KMS-11 (cell line): ENCODE measurements at regions not wholly inside any gene's neighbourhood (a gene's known extent, or its start where the extent isn't known, plus 50 kb on each side); places are given as distances from the start of the nearest gene placed in this dataset.

Experiments
- H2AFZ ChIP-seq: fragments of 200-600 bp; sonication (generic); 2 replicates; pipeline ENCODE4 v1.6.1; 2016; ENCODE audit warnings: antibody characterized with exemption, mixed run types, low read depth
- H3K27ac ChIP-seq: fragments of 200-600 bp; sonication (generic); 2 replicates; pipeline ENCODE4 v1.6.1; 2016; ENCODE audit warnings: mild to moderate bottlenecking, mixed run types
- H3K27me3 ChIP-seq: fragments of 200-600 bp; sonication (generic); 2 replicates; pipeline ENCODE4 v1.6.1; 2017; ENCODE audit warnings: mild to moderate bottlenecking, low read depth, mixed run types, moderate library complexity; ENCODE audit not compliant: insufficient read depth
- H3K36me3 ChIP-seq: fragments of 200-600 bp; sonication (generic); 2 replicates; pipeline ENCODE4 v1.6.1; 2017; ENCODE audit warnings: mild to moderate bottlenecking, mixed run types; ENCODE audit not compliant: insufficient read depth
- H3K4me1 ChIP-seq: fragments of 200-600 bp; sonication (generic); 2 replicates; pipeline ENCODE4 v1.6.1; 2016; ENCODE audit warnings: mild to moderate bottlenecking, low read depth, mixed run types; ENCODE audit not compliant: poor library complexity, severe bottlenecking
- H3K4me2 ChIP-seq: fragments of 200-600 bp; sonication (generic); 2 replicates; pipeline ENCODE4 v1.7.0; 2016; ENCODE audit warnings: mild to moderate bottlenecking, mixed run types
- H3K4me3 ChIP-seq: fragments of 200-600 bp; sonication (generic); IDR thresholded peaks from 2 replicates; pipeline ENCODE4 v1.6.1; 2017; ENCODE audit warnings: low read depth, low read length, mixed read lengths; ENCODE audit not compliant: insufficient read depth
- H3K79me2 ChIP-seq: fragments of 200-600 bp; sonication (generic); 2 replicates; pipeline ENCODE4 v1.6.1; 2016; ENCODE audit warnings: low read depth, mixed run types; ENCODE audit not compliant: insufficient read depth
- H3K9ac ChIP-seq: fragments of 200-600 bp; sonication (generic); 2 replicates; pipeline ENCODE4 v1.6.1; 2016; ENCODE audit warnings: mild to moderate bottlenecking, mixed run types
- H4K20me1 ChIP-seq: fragments of 200-600 bp; sonication (generic); 2 replicates; pipeline ENCODE4 v1.6.1; 2016; ENCODE audit warnings: mild to moderate bottlenecking, mixed run types; ENCODE audit not compliant: insufficient read depth
- CTCF ChIP-seq: fragments of 200-600 bp; sonication (generic); conservative IDR thresholded peaks from 2 replicates; pipeline ENCODE4 v1.6.1; 2017; ENCODE audit warnings: low read depth, mild to moderate bottlenecking, antibody characterized with exemption, low read length, moderate library complexity, mixed read lengths

GRCh38 chr17:56700919-56701420 lies 107.5 kb downstream of the NOG start:
- H3K4me1 ChIP-seq, result no peaks in the 10 kb centered on the region
- no peak overlapping the region for H3K4me2 ChIP-seq
- no peaks in the 10 kb centered on the region for H3K36me3 ChIP-seq
- H3K27me3 ChIP-seq, result no peaks in the 10 kb centered on the region
- no peak for TF ChIP-seq CTCF
- H3K4me3 ChIP-seq, result no peak overlapping the region
- H4K20me1 ChIP-seq, result no peaks in the 10 kb centered on the region
- no peak overlapping the region for H3K27ac ChIP-seq
- no peak overlapping the region for H2AFZ ChIP-seq
- H3K9ac ChIP-seq, result no peak overlapping the region
- H3K79me2 ChIP-seq, result no peaks in the 10 kb centered on the region

DNA sequence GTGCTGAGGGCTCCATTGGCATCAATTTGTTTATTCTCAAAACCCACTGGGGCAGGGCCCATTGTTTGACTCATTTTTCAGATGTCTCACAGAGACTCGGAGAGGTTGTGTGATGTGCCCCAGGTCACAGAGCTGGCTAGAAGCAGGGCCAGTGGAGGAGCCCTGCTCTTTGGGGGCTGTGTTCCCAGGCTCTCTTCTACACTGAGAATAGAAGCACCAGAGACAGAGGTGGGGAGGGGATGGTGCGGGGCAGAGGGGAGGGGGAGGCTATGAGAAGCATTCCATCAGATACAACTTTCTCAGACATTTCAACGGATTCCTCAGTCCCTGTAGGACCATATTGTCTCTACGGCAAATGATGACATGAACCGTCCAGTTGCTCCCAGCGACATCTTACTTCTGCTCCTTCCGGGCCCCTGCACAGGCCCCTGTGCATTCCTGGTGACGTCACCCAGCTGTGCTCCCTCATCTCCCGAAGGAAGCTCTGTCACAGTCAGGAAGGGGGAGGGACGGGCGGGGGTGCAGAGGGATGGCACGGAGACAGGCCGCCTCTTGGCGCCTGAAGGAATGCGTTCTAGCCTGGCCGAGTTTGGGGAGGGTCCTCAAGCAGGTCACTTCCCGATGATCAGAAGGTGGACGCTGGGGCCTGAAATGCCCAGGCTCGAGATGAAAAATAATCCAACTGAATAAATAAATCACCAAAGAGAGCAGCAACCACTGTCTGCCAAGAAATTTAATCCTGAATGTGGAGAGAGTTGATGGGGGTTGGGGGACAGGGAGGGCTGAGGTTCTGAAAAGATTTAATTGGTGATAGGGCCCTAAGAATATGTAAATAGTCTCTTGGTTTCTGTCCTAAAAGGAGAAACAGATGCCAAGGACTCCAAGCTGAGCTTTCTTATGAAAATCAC lies 114.1 kb downstream of the NOG start:
- Histone ChIP-seq H3K9ac (no peak overlapping the region), H4K20me1 (no peaks in the 10 kb centered on the region), H2AFZ (no peak overlapping the region), H3K4me2 (no peak overlapping the region), H3K4me1 (no peaks in the 10 kb centered on the region), H3K27ac (no peak overlapping the region), H3K4me3 (no peak overlapping the region), H3K27me3 (no peaks in the 10 kb centered on the region), H3K36me3 (no peaks in the 10 kb centered on the region), H3K79me2 (no peaks in the 10 kb centered on the region)
- TF ChIP-seq CTCF, result no peak

- Histone ChIP-seq H3K27ac (no peak overlapping the region), H3K4me1 (no peaks in the 10 kb centered on the region), H3K4me2 (no peak overlapping the region), H3K4me3 (no peak overlapping the region), H3K9ac (no peak overlapping the region), H3K79me2 (no peaks in the 10 kb centered on the region), H2AFZ (no peak overlapping the region), H3K27me3 (no peaks in the 10 kb centered on the region), H3K36me3 (no peaks in the 10 kb centered on the region), H4K20me1 (no peaks in the 10 kb centered on the region)
- TF ChIP-seq CTCF, result no peak
Observed at GRCh38 chr17:56708220-56708558, 114.7 kb downstream of the NOG start.

DNA sequence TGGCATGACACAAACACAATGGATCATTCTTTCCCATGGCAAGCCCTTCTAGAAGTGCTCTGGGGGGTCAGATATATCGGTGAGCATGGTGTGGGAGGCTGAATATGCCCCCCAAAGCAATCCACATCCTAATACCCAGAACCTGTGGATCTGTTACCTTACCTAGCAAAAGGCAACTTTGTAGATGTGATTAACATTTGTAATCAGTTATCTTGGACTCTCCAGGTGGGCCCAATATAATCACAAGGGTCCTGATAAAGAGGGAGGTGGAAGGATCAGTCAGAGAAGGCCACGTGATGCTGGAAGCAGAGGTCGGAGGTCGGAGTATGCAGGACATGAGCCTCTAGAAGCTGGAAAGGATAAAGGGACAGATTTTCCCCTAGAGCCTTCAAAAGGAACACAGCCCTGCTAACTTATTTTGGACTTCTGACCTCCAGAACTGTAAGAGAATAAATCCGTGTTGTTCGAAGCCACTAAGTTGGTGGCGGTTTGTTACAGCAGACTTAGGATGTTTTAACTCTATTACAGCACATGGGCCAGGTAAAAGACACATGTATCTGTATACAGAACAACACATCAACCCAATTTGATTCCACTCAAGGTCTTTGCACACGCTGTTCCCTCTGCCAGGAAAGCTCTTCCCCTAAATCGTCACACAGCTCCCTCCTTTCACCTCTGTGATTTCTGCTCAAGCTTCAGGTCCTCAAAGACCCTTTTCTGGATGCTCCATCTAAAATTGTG lies 115.3 kb downstream of the NOG start:
- Histone ChIP-seq H2AFZ (no peak overlapping the region), H3K4me1 (no peaks in the 10 kb centered on the region), H3K4me3 (no peak overlapping the region), H3K27me3 (no peaks in the 10 kb centered on the region), H3K9ac (no peak overlapping the region), H4K20me1 (no peaks in the 10 kb centered on the region), H3K79me2 (no peaks in the 10 kb centered on the region), H3K27ac (no peak overlapping the region), H3K36me3 (no peaks in the 10 kb centered on the region), H3K4me2 (no peak overlapping the region)
- no peak for TF ChIP-seq CTCF
